Embryonic facial prominence (tissue), 1 donor: ENCODE measurements at regions not wholly inside any gene's neighbourhood (a gene's known extent, or its start where the extent isn't known, plus 50 kb on each side); places are given as distances from the start of the nearest gene placed in this dataset.

Experiments
- DNase-seq: peaks from one replicate; pipeline ENCODE4 v3.0.0-alpha.2; 2016; ENCODE audit errors: extremely low spot score

- no peak for DNase-seq
Observed at GRCh38 chr10:44030738-44031137, 354.2 kb downstream of the CXCL12 start.

GRCh38 chr10:44030132-44030531 lies 354.8 kb downstream of the CXCL12 start:
- no peak for DNase-seq

GRCh38 chr10:44028384-44029137 lies 356.3 kb downstream of the CXCL12 start:
- DNase-seq = no peak

GRCh38 chr10:44024356-44025116 lies 360.4 kb downstream of the CXCL12 start:
- no peak for DNase-seq

- DNase-seq = no peak
Observed at GRCh38 chr10:44023517-44023916, 361.4 kb downstream of the CXCL12 start.

GRCh38 chr10:44022203-44022602 lies 362.7 kb downstream of the CXCL12 start:
- no peak for DNase-seq

- no peak for DNase-seq
Observed at GRCh38 chr10:44020322-44021111, 364.4 kb downstream of the CXCL12 start.

- DNase-seq = no peak
Observed at GRCh38 chr10:44017483-44018145, 367.3 kb downstream of the CXCL12 start.

- DNase-seq = no peak
Observed at GRCh38 chr10:44016589-44017482, 368.1 kb downstream of the CXCL12 start.

- DNase-seq = no peak
Observed at GRCh38 chr10:44015702-44016500, 367.2 kb upstream of the ZNF32 start.

GRCh38 chr10:44014644-44015250 lies 366.1 kb upstream of the ZNF32 start:
- no peak for DNase-seq

GRCh38 chr10:44013981-44014380 lies 365.3 kb upstream of the ZNF32 start:
- DNase-seq = no peak

GRCh38 chr10:44012921-44013320 lies 364.2 kb upstream of the ZNF32 start:
- DNase-seq = no peak

- DNase-seq = no peak
Observed at GRCh38 chr10:44011603-44011981, 362.9 kb upstream of the ZNF32 start.

- no peak for DNase-seq
Observed at GRCh38 chr10:44010873-44011602, 362.4 kb upstream of the ZNF32 start.

- DNase-seq = peak; percentile 58
Observed at GRCh38 chr10:44009891-44010632, 361.4 kb upstream of the ZNF32 start.

GRCh38 chr10:44008917-44009709 lies 360.4 kb upstream of the ZNF32 start:
- no peak for DNase-seq
